ENCODE measurements at regions not wholly inside any gene's neighbourhood (a gene's known extent, or its start where the extent isn't known, plus 50 kb on each side); places are given as distances from the start of the nearest gene placed in this dataset.

- TF ChIP-seq POLR2A (IDR thresholded peaks at IDR 0.05) (no peak), CTCF (IDR thresholded peaks at IDR 0.05 in 4 of 5, conservative IDR thresholded peaks at IDR 0.05 in 1 of 5) (no peak)
Observed at GRCh38 chr2:76169276-76170008, 458.7 kb upstream of the GCFC2 start.
